GM18870 (cell line): ENCODE measurements at regions not wholly inside any gene's neighbourhood (a gene's known extent, or its start where the extent isn't known, plus 50 kb on each side); places are given as distances from the start of the nearest gene placed in this dataset.
A peak's percentile ranks its signal among the peaks of the same experiment; 100 is the strongest.

Source experiments
- ATAC-seq: cut with Tn5 transposase; IDR thresholded peaks from one replicate; pipeline ENCODE4 v1.9.1; 2021; ENCODE audit warnings: moderate library complexity; ENCODE audit not compliant: unreplicated experiment

DNA sequence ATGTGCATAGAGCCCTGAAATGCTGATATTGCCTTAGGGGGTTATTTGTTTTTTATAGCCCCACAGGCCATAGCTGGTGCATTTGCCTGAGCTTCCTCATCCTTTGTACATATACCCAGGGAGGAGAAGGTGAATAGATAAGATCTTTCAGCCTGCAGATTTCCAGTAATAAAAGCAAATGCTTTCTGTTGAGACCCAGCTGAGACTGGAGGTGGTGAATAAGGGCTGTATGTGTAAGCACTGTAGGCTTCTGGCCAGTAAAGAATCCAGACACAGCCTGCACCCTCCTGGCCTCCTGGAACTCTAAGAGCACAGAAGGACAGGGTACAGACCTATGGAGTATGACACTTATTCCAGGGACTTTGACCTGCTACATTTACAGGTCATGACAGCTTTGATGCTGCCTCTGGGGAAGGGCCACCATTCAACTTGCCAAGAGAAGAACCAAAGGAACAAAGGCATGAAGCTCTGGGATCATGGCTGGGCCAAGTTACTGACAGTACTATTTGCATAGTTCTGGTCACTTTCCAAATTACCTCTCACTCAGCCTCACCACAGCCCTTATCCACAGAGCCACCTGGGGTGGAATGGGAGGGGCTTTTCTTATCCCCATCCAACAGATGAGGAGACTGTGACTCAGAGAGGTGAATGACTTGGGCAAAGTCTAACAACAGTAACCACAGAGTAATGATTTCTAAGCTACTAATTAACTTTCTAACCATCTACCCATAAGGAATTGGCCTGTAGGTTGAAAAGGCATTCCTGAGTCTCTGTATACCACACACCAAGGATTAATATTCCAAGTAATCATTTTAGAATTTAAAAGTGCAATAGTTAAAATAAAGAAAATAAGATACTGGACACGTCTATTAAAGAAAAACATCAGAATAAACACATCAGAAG lies 604.5 kb upstream of the KLF4 start:
- peak; percentile 69 for ATAC-seq

DNA sequence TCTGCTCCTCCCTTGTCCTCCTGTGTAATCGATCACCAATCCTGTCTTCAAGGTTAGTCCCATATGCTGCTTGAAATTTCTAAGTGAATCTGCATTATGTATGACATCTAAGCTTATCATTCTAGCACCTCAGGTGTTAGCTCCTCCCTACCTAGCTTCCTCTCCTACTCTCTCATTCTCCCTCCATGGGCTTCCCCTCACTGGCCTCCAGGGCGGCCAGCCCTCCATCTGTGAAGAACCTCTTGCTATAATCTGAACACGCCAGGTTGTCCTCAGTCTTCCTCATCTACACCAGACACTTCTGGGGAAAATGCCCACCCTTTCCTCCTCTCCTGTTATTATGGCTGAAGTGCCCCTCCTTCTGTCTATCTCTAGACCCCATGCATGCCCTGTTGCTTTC lies 599.3 kb upstream of the KLF4 start:
- no peak for ATAC-seq

DNA sequence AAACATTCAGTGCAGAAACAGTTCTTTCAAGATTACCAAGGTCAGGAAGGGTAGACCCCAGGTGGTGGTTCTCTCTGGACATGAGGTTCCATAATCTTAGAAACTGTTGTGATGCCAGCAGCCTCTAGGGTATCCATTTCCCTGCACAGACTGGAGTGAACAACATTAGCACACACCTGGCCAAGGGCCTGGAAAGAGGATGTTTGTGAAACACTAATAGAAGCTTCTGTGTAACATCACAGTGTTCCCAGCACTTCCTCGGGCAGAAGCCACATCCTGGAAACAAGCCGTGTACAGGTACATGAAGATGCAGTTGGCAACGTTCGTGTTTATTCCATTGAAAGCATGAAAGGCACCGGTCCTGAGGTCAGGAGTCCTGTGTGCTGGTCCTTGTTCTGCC lies 598.2 kb upstream of the KLF4 start:
- ATAC-seq: no peak

DNA sequence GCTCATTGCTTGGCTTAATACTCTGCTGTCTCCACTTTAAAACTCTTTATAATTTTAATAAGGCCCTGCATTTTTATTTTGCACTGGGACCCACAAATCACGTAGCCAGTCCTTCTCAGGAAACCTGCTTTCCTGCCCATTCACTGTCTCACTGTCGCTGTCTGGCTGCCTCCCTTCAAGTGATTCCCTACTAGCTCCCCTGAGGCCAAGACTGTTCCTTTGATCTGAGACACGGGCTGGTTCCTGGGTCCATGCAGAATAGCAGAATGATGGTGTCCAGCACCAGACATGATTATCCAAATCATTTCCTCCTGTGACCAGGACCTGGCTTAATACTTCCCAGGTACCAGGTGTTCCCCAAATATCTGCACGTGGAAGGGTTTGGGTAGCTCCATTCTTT lies 597.1 kb upstream of the KLF4 start:
- ATAC-seq: no peak

DNA sequence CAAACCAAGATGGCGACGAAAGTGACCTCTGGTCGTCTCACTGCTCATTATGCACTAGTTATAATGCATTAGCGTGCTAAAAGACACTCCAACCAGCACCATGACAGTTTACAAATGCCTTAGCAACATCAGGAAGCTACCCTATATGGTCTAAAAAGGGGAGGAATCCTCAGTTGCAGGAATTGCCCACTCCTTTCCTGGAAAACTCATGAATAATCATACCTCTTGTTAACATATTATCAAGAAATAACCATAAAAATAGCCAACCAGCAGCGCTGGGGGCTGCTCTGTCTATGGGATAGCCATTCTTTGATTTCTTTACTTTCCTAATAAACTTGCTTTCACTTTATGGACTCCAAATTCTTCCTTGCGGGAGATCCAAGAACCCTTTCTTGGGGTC lies 595.7 kb upstream of the KLF4 start:
- ATAC-seq: no peak

DNA sequence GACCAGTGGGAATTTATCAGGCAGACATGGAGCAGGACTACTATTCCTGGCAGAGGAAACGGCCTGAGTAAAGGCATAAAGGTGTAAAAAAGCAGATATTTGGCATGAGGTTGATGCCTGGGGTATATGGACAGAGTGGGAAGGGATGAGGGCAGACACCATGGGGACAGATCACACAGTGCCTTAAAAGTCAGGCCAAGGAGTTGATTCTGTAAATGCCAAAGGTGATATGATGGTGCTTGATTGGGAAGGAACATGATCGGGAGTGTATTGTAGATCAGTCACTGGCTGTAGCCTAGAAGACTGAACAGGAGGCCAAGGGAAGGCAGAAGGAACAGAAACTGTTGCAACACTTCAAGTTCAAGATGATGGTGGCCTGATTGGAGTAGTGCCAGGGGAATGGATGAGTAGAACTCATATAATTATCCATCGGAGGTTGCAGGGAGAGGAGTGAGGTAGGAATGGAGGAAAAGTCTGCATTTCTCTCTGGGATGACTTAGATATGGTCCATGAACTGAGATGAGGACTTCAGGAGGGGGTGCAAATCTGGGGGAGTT lies 594.3 kb upstream of the KLF4 start:
- ATAC-seq: no peak

DNA sequence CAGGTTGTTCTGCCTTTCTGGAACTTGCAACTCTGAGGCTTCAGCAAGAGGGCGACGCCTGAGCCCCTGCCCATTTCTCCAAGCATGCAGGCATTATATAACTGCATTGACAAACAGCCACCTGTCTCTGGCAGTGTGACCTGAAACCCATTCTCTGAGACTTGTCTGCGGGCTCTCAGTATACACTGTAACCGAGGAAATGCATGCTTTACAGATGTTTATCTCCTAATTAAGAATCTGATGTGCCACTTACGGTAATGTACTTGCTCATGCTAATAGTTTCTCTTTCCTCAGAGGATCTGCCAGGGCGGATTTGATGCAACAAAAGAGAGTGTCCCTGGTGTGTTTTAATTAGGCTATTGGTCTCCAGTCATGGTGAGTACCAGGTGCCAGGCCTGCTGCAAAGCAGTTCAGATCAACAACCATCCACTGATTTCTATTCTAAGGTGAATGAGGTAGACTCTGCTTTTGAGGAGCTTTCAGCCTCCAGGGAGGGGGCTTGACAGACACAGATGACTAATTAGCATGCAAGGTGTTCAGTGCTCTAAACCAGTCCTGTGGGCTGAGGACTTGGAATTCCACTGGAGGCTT lies 593.7 kb upstream of the KLF4 start:
- no peak for ATAC-seq

DNA sequence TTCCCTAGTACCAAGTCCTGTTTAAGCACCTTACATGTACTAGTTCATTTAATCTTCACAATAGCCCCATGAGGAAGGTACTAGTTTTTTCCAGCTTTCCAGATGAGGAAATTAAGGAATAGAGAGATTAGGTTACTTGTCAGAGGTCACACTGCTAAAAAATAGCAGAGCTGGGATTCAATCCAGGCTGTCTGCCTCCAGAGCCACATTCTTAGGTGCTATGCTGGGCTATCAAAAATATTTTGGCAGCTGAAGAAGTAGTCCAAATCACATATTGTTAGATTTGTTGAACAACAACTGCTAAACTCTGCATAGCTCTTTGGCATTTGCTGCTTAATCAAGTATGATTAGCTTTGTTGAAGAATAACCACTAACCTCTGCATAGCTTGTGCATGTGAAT lies 591.5 kb upstream of the KLF4 start:
- ATAC-seq: no peak

DNA sequence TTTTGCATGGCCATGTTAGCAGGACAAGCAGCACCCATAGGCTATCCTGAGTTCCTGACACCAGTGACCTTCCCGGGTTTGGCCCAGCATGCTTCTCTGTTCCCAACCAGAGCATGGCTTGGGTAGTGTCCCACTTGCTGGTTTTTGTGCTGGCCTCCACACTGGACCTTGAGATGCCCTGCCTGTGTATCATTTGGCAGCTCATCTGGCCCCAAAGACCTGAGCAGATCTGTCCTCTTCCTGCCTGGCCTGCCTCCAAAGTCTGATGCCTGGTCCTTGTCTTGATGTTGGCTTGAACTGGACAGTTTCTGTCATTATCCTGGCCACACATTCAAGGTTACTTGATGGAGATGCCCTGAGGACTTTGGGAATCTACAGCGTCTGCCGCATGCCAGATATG lies 590.7 kb upstream of the KLF4 start:
- no peak for ATAC-seq

DNA sequence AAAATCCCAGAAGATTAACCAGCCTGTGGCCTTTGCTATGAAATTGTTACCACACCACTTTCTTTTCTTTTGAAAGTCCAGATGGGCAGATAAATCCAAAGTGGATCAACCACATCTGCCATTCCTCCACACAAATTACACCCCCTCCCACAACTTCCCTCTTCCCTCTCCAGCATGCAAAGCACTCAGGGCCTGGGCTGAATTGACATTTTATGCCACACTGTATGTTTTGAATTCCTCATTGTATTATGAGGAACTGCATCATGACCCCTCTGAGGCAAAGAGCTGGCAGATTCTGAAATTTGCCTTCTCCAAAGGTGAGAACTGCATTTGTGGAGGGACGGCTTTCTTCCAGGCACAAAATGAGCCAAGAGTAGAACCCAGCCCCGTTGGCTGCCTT lies 589.2 kb upstream of the KLF4 start:
- ATAC-seq: no peak

DNA sequence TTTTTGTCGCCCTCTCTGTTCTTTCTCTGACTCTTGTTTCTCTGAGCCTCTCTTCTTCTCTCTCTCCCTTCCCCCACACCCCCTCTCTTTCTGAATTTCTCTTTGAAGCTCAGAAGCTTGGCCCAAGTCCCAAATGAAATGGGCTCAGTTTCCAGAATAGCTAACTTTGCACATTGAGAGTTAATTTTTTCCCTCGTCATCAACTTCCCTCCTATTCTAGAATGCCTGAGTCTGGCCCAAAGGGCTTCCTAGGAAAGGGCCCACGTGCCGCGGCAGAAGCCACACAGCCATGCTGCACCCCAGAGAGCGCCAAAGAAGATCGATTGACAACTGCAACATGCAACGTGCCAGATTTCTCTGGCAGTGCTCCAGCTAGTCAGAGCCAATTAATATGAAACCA lies 588.8 kb upstream of the KLF4 start:
- ATAC-seq: no peak

DNA sequence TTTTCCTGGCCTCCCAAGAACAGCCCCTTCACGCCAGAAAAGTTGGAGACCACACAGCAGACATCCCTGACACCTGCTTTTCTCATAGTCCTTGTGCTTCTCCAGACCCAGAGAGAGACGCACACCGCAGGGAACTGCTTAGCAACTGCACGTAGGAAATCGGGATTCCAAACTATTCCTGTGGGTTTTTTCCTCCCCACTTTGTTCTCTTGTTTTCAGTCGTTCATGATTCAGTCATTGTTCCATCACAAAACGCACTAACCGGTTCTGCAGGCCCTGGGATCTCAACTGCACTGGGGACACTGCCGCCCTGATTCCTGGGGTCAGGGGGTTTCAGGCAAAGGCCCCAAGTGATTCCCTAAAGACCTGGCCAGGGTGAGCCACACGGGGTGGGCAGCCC lies 588.0 kb upstream of the KLF4 start:
- ATAC-seq: no peak

DNA sequence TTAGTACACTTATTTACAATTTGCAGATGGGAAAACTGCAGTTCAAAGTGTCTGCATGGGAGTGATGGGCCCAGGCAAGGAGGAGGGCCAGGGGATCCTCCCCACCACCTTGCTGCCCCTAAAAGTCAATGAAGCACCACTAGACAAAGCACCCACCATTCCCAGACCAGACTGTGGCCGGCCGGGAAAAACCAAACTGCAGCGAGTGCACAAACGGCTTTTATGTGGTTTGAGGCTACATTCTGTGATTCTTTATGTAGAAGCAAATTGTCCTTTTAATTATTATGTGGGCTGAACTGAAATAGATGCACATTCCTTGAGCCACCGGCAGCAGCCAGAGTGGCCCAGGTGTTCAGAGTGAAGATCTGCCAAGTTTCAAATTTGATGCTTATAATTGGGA lies 585.3 kb upstream of the KLF4 start:
- no peak for ATAC-seq

DNA sequence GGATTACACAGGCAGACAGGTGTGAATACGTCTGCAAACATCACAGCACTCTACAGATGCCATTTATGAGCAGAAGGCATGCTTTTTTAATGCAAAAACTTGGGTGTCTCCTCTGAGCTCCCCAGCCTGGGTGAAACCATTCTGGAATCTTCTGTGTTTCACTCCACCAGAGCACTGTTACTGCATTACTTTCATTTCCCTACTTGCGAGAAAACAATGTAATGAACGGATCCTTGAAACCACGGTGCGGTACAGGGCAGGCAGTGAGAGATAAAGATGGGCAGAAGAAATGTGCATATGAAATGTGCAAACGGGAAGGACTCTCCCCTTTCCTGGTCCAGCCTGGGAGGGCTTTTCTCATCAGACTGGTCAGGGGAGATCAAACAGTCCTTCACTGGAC lies 584.3 kb upstream of the KLF4 start:
- ATAC-seq: no peak

DNA sequence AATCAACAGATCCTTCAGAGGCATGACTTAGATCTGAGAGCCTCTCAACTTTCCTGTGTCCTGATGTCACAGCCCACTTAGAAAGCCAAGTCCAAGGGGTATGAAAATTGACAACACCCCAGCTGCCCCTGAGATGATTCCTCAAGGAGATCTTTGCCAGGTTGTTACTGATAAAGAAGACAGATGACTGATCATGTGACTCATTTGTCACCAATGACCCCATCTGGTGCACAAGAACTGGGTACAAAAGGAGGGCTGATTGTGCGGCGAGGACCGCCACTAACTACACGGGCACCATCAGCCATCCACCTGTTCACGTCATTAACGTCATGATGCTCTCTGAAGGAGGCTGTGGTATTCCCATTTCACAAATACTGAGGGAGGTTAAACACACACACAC lies 583.2 kb upstream of the KLF4 start:
- ATAC-seq: no peak

DNA sequence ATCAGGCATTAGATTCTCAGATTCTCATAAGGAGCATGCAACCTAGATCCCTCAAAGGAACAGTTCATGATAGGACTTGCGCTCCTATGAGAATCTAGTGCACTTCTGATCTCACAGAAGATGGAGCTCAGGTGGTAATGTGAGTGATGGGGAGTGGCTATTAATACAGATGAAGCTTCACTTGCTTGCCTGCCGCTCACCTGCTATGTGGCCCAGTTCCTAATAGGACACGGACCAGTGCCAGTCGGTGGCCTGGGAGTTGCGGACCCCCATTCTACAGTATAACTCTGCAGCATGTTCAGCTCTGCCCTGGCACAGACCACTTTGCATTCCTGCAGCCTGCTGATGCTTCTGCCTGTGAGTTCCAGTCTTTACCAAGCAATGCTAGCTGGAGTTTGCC lies 581.3 kb upstream of the KLF4 start:
- no peak for ATAC-seq

DNA sequence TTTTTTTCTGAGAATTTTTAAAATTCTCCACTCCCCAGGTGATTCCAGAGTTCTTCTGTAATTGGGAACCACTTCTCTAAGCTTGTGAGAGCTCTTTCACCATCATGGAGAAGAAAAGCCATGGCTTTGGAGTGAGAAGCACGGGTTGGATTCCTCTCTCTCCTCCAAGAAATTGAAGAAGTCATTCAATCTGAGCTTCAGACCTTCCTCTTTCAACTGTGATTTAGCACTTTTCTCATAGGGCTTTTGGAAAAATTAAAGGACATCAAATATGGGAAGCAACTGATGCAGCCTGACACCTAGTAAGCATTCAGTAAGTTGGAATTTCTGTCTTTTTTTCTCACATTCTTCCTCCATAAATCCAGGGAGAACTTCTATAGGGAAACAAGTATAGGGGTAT lies 580.4 kb upstream of the KLF4 start:
- no peak for ATAC-seq

DNA sequence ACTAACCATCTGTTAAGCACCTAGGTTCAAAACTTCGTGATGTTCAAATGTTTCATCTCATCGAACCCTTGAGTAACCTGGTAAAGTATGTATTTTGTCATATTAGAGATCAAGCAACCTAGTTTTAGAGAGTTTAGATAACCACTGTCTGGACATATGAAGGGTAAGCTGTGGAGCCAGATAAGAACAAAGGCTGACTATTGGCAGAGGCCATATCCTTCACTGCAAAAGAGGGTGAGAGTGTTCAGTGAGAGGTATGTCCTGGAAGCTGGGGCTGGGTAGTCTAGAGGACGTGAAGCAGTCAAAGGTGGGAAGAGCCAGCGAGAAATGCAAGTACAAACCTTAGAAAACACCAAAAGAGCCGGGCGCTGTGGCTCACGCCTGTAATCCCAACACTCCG lies 573.1 kb upstream of the KLF4 start:
- no peak for ATAC-seq

DNA sequence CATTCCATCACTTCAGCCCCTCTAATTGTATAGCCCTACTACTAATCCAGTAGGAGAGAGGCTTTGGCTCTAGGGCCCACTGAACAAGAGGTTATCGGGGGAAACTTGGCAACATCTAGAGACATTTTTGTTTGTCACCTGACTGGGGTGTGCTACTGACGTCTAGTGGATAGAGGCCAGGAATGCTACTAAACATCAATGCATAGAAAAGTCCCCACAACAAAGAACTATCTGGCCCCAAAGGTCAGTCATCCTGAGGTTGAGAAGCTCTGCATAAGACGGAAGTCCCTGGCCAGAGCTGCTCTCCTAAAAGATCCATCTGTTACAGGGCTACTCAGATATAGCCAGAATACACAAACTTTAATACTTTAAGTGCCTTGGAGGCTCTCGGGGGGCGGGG lies 570.6 kb upstream of the KLF4 start:
- ATAC-seq: no peak

DNA sequence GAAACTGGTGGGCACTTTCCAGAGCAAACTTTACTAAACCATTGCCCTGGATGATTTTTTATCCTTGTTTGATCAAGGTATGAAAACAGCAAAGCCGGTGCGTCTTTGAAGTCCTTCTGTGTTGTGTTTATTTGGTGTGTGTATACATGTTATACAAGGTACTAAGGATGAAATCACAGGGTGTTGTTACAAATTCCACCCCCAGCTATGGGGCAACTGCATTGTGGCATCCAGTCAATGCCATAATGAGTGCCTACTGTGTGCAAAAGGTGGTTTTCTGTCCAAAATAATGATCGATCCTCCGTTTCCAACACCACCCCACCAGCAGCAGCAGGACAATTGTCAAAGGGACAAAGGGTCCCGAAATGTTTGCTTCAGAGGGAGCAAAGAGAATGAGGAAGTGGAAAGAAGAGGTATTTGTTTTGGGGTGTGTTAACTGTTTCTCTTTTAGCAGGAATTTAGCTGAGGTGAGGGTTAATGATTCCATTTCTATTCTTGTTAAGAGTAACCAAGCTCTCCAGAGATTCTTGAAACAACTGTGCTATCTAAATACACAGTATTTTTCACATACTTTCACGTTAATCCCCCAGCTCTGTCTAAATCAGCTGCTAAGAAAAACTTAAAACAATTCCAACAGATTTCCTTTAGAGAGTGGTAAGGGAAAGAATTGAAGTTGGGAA lies 568.7 kb upstream of the KLF4 start:
- ATAC-seq: no peak

DNA sequence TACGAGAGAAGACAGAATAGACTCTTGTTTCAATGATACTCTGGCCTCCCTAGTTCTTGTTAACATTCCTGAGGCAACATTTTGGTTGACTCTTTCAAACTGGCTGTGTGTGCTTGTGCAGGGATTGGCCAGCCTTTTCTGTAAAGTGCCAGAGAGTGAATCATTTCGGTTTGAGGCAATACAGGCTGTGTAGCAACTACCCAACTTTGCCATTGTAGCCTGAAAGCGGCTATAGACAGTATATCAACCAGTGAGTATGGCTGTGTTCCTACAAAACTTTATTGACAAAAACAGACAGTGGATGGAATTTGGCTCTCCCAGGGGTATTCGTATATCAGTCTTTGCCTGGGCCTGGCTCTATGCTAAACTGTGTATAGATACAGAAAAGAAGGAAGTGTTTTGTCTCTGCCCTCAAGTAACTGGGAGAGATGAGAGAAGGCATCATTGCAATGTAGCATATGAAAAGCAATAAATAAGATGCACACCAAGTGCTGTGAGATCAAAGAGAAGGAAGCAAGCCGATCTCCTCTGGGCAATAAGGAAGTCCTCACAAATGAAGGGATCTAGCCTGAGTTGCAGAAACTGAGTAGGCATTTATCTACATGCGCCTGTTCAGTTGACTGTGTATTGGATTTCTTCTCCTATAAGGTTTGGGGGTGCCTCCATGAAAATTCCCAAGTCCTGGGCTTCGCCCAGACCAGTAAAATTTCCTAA lies 568.0 kb upstream of the KLF4 start:
- no peak for ATAC-seq
